ENCODE measurements at regions not wholly inside any gene's neighbourhood (a gene's known extent, or its start where the extent isn't known, plus 50 kb on each side); places are given as distances from the start of the nearest gene placed in this dataset.
"Not testable (repeated sequence)": the region's sequence is repeated elsewhere in the genome, so short reads cannot be mapped to it uniquely, and the experiment has no call there.

- POLR2A ChIA-PET (ENCODE audit: partially characterized antibody); H3K4me3 ChIP-seq (ENCODE audit: extremely low read depth in 1 of 4, insufficient read depth in 2 of 4, low read depth in 3 of 4, low read length in 4 of 4); H2BK15ac ChIP-seq (ENCODE audit: low read length); H3K36me3 ChIP-seq (ENCODE audit: control insufficient read depth in 2 of 4, insufficient read depth in 4 of 4, low read length in 3 of 4); H3K79me1 ChIP-seq (ENCODE audit: low read depth, low read length); H3K14ac ChIP-seq (ENCODE audit: insufficient read length); H2AFZ ChIP-seq (ENCODE audit: low read length); H3K79me2 ChIP-seq (ENCODE audit: control insufficient read depth in 1 of 2, insufficient read depth in 2 of 2, low read length in 2 of 2); H4K5ac ChIP-seq (ENCODE audit: insufficient read length, low read depth, low read length); H4K91ac ChIP-seq (replicated peaks; ENCODE audit: insufficient read length, low read length); H3K4me1 ChIP-seq (replicated peaks in 1 of 4; ENCODE audit: control insufficient read depth in 3 of 4, insufficient read depth in 4 of 4, low read length in 3 of 4); H2BK120ac ChIP-seq (replicated peaks; ENCODE audit: low read depth, low read length); H3K9ac ChIP-seq (replicated peaks in 1 of 4; ENCODE audit: extremely low read depth in 1 of 4, low read depth in 3 of 4, low read length in 3 of 4); H2AK5ac ChIP-seq (ENCODE audit: low read depth, low read length); H3K4me2 ChIP-seq (ENCODE audit: insufficient read depth in 1 of 2, low read depth in 2 of 2, low read length in 2 of 2); H3K23me2 ChIP-seq (ENCODE audit: low read depth, low read length); H3K23ac ChIP-seq (ENCODE audit: insufficient read length); H3K27me3 ChIP-seq (replicated peaks in 1 of 4; ENCODE audit: control insufficient read depth in 3 of 4, extremely low read depth in 1 of 4, insufficient read depth in 3 of 4, low read length in 3 of 4); H4K20me1 ChIP-seq (replicated peaks in 1 of 2; ENCODE audit: control insufficient read depth in 1 of 2, insufficient read depth in 2 of 2, low read length in 2 of 2); FAIRE-seq; H4K8ac ChIP-seq (ENCODE audit: extremely low read depth, insufficient read depth, low read length); H3K27ac ChIP-seq (ENCODE audit: low read depth, low read length); H3K56ac ChIP-seq (replicated peaks; ENCODE audit: insufficient read length, low read depth, low read length); H2BK12ac ChIP-seq (ENCODE audit: low read depth, low read length); H2BK5ac ChIP-seq (ENCODE audit: low read depth, low read length); H3K4ac ChIP-seq (replicated peaks; ENCODE audit: insufficient read length, low read depth, low read length); DNase-seq (ENCODE audit: low read depth in 1 of 2, low spot score in 2 of 2); H2BK20ac ChIP-seq (ENCODE audit: low read length); H3K18ac ChIP-seq (ENCODE audit: extremely low read depth, low read length): not testable (repeated sequence)
- 91% methylated on average over 2 of the region's 2 CpGs; no CpG with 5 or more reads in 1 of the 2 experiments for WGBS, 2 experiments (ENCODE audit: extremely low coverage in 1 of 2, insufficient coverage in 1 of 2, insufficient read length in 1 of 2, insufficient replicate concordance in 2 of 2, low coverage in 1 of 2, low lambda C conversion rate in 2 of 2, missing lambda C conversion rate in 1 of 2)
- H3K9me3 ChIP-seq (ENCODE audit: insufficient read depth in 2 of 2, low read depth in 1 of 2, low read length in 1 of 2) = peaks cover 7 to 12% of the 10 kb centered on the region in 2 experiments
- CTCF ChIA-PET (ENCODE audit: partially characterized antibody) = interaction anchor here (0.5 kb wide), 1 partner anchor 936 kb away, joined by 3 read pairs; no protein-coding TSS in a partner anchor
These were observed 1739.6 kb downstream of the ARAP2 start for GRCh38 chr4:34504731-34505130.

GRCh38 chr4:34506511-34507092, 1737.7 kb downstream of the ARAP2 start:
- H3K27ac ChIP-seq (ENCODE audit: low read depth, low read length); H2AFZ ChIP-seq (ENCODE audit: low read length); H2BK12ac ChIP-seq (ENCODE audit: low read depth, low read length); H4K5ac ChIP-seq (ENCODE audit: insufficient read length, low read depth, low read length); DNase-seq (ENCODE audit: low read depth in 1 of 2, low spot score in 2 of 2); H2BK5ac ChIP-seq (ENCODE audit: low read depth, low read length); H2BK15ac ChIP-seq (ENCODE audit: low read length); H3K14ac ChIP-seq (ENCODE audit: insufficient read length); H2BK20ac ChIP-seq (ENCODE audit: low read length); H3K23ac ChIP-seq (ENCODE audit: insufficient read length); H4K8ac ChIP-seq (ENCODE audit: extremely low read depth, insufficient read depth, low read length); H3K4me2 ChIP-seq (ENCODE audit: insufficient read depth in 1 of 2, low read depth in 2 of 2, low read length in 2 of 2); H3K56ac ChIP-seq (replicated peaks; ENCODE audit: insufficient read length, low read depth, low read length); H3K18ac ChIP-seq (ENCODE audit: extremely low read depth, low read length); H3K4me1 ChIP-seq (replicated peaks in 1 of 4; ENCODE audit: control insufficient read depth in 3 of 4, insufficient read depth in 4 of 4, low read length in 3 of 4); H3K79me2 ChIP-seq (ENCODE audit: control insufficient read depth in 1 of 2, insufficient read depth in 2 of 2, low read length in 2 of 2); H3K9ac ChIP-seq (replicated peaks in 1 of 4; ENCODE audit: extremely low read depth in 1 of 4, low read depth in 3 of 4, low read length in 3 of 4); POLR2A ChIA-PET (ENCODE audit: partially characterized antibody); H2BK120ac ChIP-seq (replicated peaks; ENCODE audit: low read depth, low read length); H3K79me1 ChIP-seq (ENCODE audit: low read depth, low read length); H3K23me2 ChIP-seq (ENCODE audit: low read depth, low read length); H3K27me3 ChIP-seq (replicated peaks in 1 of 4; ENCODE audit: control insufficient read depth in 3 of 4, extremely low read depth in 1 of 4, insufficient read depth in 3 of 4, low read length in 3 of 4); H3K4me3 ChIP-seq (ENCODE audit: extremely low read depth in 1 of 4, insufficient read depth in 2 of 4, low read depth in 3 of 4, low read length in 4 of 4); H4K20me1 ChIP-seq (replicated peaks in 1 of 2; ENCODE audit: control insufficient read depth in 1 of 2, insufficient read depth in 2 of 2, low read length in 2 of 2); CTCF ChIA-PET (ENCODE audit: partially characterized antibody); FAIRE-seq; H2AK5ac ChIP-seq (ENCODE audit: low read depth, low read length); H3K36me3 ChIP-seq (ENCODE audit: control insufficient read depth in 2 of 4, insufficient read depth in 4 of 4, low read length in 3 of 4); H4K91ac ChIP-seq (replicated peaks; ENCODE audit: insufficient read length, low read length); H3K4ac ChIP-seq (replicated peaks; ENCODE audit: insufficient read length, low read depth, low read length): not testable (repeated sequence)
- peaks cover 13 to 20% of the 10 kb centered on the region in 2 experiments for H3K9me3 ChIP-seq (ENCODE audit: insufficient read depth in 2 of 2, low read depth in 1 of 2, low read length in 1 of 2)
- 97% methylated on average over 15 of the region's 26 CpGs; no CpG with 5 or more reads in 1 of the 2 experiments for WGBS, 2 experiments (ENCODE audit: extremely low coverage in 1 of 2, insufficient coverage in 1 of 2, insufficient read length in 1 of 2, insufficient replicate concordance in 2 of 2, low coverage in 1 of 2, low lambda C conversion rate in 2 of 2, missing lambda C conversion rate in 1 of 2)
